Adrenal gland (tissue), 9 donors: ENCODE measurements at regions not wholly inside any gene's neighbourhood (a gene's known extent, or its start where the extent isn't known, plus 50 kb on each side); places are given as distances from the start of the nearest gene placed in this dataset.
A peak's percentile ranks its signal among the peaks of the same experiment; 100 is the strongest.
"Not testable (repeated sequence)": the region's sequence is repeated elsewhere in the genome, so short reads cannot be mapped to it uniquely, and the experiment has no call there.

Source experiments
- DNase-seq, 7 donors: peaks; one replicate each; pipeline ENCODE4 v3.0.0-alpha.2; 2019 to 2020
- H3K27ac ChIP-seq, 5 donors: fragments of 200-600 bp; sonication (generic) in 4 of 5; 1 replicate in 3 of 5; 2 replicates in 2 of 5; pipeline versions ENCODE4 v1.5.1 to v1.8.0; 2016 to 2020; ENCODE audit warnings: mild to moderate bottlenecking in 1 of 5
- H3K27me3 ChIP-seq: fragments of 200-600 bp; 2 replicates; pipeline ENCODE4 v1.8.0; 2021
- H3K36me3 ChIP-seq, 2 donors: fragments of 200-600 bp; replicated peaks in 1 of 2; 1 replicate in 1 of 2; 2 replicates in 1 of 2; pipeline versions ENCODE4 v1.5.1 to v1.8.0; 2018 to 2022
- H3K4me1 ChIP-seq, 2 donors: fragments of 200-600 bp; replicated peaks in 1 of 2; 1 replicate in 1 of 2; 2 replicates in 1 of 2; pipeline versions ENCODE4 v1.5.1 to v1.8.0; 2018 to 2021
- H3K4me3 ChIP-seq, 4 donors: fragments of 200-600 bp; sonication (generic) in 3 of 4; one replicate each; pipeline ENCODE4 v1.5.1; 2016 to 2018
- H3K9me3 ChIP-seq, 3 donors: fragments of 200-600 bp; sonication (generic) in 1 of 3; replicated peaks in 1 of 3; 1 replicate in 2 of 3; 2 replicates in 1 of 3; pipeline versions ENCODE4 v1.5.1 to v1.8.0; 2016 to 2021
- CTCF ChIP-seq, 6 experiments: fragments of 450-650 bp in 4 of 6; fragments of 200-600 bp in 2 of 6; sonication (generic) in 1 of 6; IDR thresholded peaks; 1 replicate in 5 of 6; 2 replicates in 1 of 6; pipeline versions ENCODE4 v1.5.1 to v1.8.0; 2016 to 2021; ENCODE audit warnings: antibody characterized with exemption in 6 of 6, mild to moderate bottlenecking in 2 of 6, moderate library complexity in 1 of 6
- POLR2A ChIP-seq, 2 donors: fragments of 450-650 bp; IDR thresholded peaks; one replicate each; pipeline ENCODE4 v1.6.1; 2017; ENCODE audit warnings: antibody characterized with exemption in 2 of 2, mild to moderate bottlenecking in 2 of 2, moderate library complexity in 1 of 2
- WGBS, 4 donors: extraction: QIAGEN DNeasy Blood & Tissue Kit in 2 of 4; methylation state at CpG; one replicate each; pipeline versions ENCODE4 v1.1.5 to v1.1.7; 2013 to 2017; 5-methylcytosine and 5-hydroxymethylcytosine counted together
- intact Hi-C, 2 donors: fragments of 100-400 bp; cut with DNase I; formaldehyde crosslinking; loops; one replicate each; pipeline versions ENCODE4 v1.14.1 to v1.15.0; 2022 to 2023
- donor health status: healthy with polysubstance abuse.
- donor health status: Bipolar disorder and iron deficiency.
- donor health status: DM: yes; HTN: yes; CAD: no.
- donor health status: DM: no; HTN: no; CAD: no.
- donor health status: DM: no; HTN: no; CAD: no.

GRCh38 chr6:164345327-164345726, 930.8 kb downstream of the QKI start:
- Histone ChIP-seq H3K9me3 (no peaks in the 10 kb centered on the region), H3K4me1 (peaks cover 0 to 18% of the 10 kb centered on the region in 2 donors), H3K4me3 (no peak overlapping the region), H3K27me3 (no peaks in the 10 kb centered on the region), H3K27ac (peak overlapping the region in 4 of 5 donors; percentile 12 to 52 (median 35)), H3K36me3 (no peaks in the 10 kb centered on the region)
- no peak for TF ChIP-seq POLR2A (IDR thresholded peaks at IDR 0.05)
- no peak for TF ChIP-seq CTCF (IDR thresholded peaks at IDR 0.05)
- intact Hi-C loops: no loop called here
- DNase-seq: peak in 2 of 7 donors; percentile 23 to 37
- WGBS, 4 donors: 40 to 56% (median 45%) methylated on average over 3 of the region's 3 CpGs

- Histone ChIP-seq H3K4me3 (no peak overlapping the region), H3K4me1 (peaks cover 0 to 18% of the 10 kb centered on the region in 2 donors), H3K36me3 (no peaks in the 10 kb centered on the region), H3K27me3 (no peaks in the 10 kb centered on the region), H3K9me3 (no peaks in the 10 kb centered on the region), H3K27ac (no peak overlapping the region)
- WGBS, 4 donors: 76 to 82% (median 80%) methylated on average over 7 of the region's 7 CpGs
- DNase-seq: no peak
- intact Hi-C loops: no loop called here
- no peak for TF ChIP-seq CTCF (IDR thresholded peaks at IDR 0.05)
- TF ChIP-seq POLR2A (IDR thresholded peaks at IDR 0.05): no peak
Observed at GRCh38 chr6:164344801-164345291, 930.3 kb downstream of the QKI start.

- H3K27me3 ChIP-seq, H3K4me1 ChIP-seq, H3K4me3 ChIP-seq, intact Hi-C loops, H3K27ac ChIP-seq, H3K36me3 ChIP-seq, H3K9me3 ChIP-seq, DNase-seq: not testable (repeated sequence)
- WGBS, 4 donors: 89 to 92% (median 89%) methylated on average over 4 of the region's 4 CpGs
Observed at GRCh38 chr6:164339442-164339841, 924.9 kb downstream of the QKI start.

GRCh38 chr6:164337925-164338397, 923.4 kb downstream of the QKI start:
- H3K4me3 ChIP-seq: no peak overlapping the region
- 76 to 88% (median 84%) methylated on average over 4 of the region's 4 CpGs for WGBS, 4 donors
- intact Hi-C loops: no loop called here
- TF ChIP-seq POLR2A (IDR thresholded peaks at IDR 0.05): no peak
- no peak for TF ChIP-seq CTCF (IDR thresholded peaks at IDR 0.05)
- no peaks in the 10 kb centered on the region for H3K9me3 ChIP-seq
- H3K36me3 ChIP-seq: no peaks in the 10 kb centered on the region
- no peaks in the 10 kb centered on the region for H3K4me1 ChIP-seq
- no peak overlapping the region for H3K27ac ChIP-seq
- no peaks in the 10 kb centered on the region for H3K27me3 ChIP-seq
- no peak for DNase-seq
